B cell (primary cell): ENCODE measurements at regions not wholly inside any gene's neighbourhood (a gene's known extent, or its start where the extent isn't known, plus 50 kb on each side); places are given as distances from the start of the nearest gene placed in this dataset.

Experiments
- ATAC-seq: fragments of 200-7000 bp; cut with Tn5 transposase; one replicate; pipeline ENCODE4 v1.10.0; 2021; ENCODE audit warnings: low read depth, mild to moderate bottlenecking, moderate number of reproducible peaks, moderate library complexity
- CTCF ChIA-PET: fragments of 350-600 bp; sonication (Branson Sonifier 250); formaldehyde crosslinking; loops from one replicate; lab custom pipeline; 2021; ENCODE audit warnings: antibody characterized with exemption, inconsistent platforms; lab: Charles Lee
- POLR2A ChIA-PET: fragments of 350-600 bp; sonication (Branson Sonifier 250); formaldehyde crosslinking; loops from one replicate; lab custom pipeline; 2021; ENCODE audit warnings: antibody characterized with exemption; lab: Charles Lee
- DNase-seq: peaks from one replicate; pipeline ENCODE4 v3.0.0; 2013
- H2AFZ ChIP-seq: 2 replicates; pipeline ENCODE4 v1.6.1; 2012; ENCODE audit warnings: mild to moderate bottlenecking, low read depth, low read length; ENCODE audit not compliant: insufficient read depth, poor library complexity, severe bottlenecking
- H3K27ac ChIP-seq, 2 donors: 1 replicate in 1 of 2; 2 replicates in 1 of 2; pipeline ENCODE4 v1.5.1; 2012 to 2013; ENCODE audit warnings: low read length in 2 of 2, mild to moderate bottlenecking in 2 of 2, moderate library complexity in 1 of 2
- H3K27me3 ChIP-seq, 4 experiments: fragments of 200-600 bp in 1 of 4; sonication (generic) in 1 of 4; replicated peaks in 1 of 4; 1 replicate in 2 of 4; 2 replicates in 2 of 4; pipeline versions ENCODE4 v1.6.1 to v1.7.0; 2013 to 2016; ENCODE audit warnings: low read length in 3 of 4, mild to moderate bottlenecking in 2 of 4, mixed read lengths in 1 of 4, moderate library complexity in 1 of 4; ENCODE audit not compliant: insufficient read depth in 4 of 4, control insufficient read depth in 3 of 4; ENCODE audit errors: control extremely low read depth in 1 of 4
- H3K36me3 ChIP-seq, 2 experiments: replicated peaks in 1 of 2; 1 replicate in 1 of 2; 2 replicates in 1 of 2; pipeline versions ENCODE4 v1.6.1 to v1.7.1; 2013; ENCODE audit warnings: low read length in 1 of 2; ENCODE audit not compliant: insufficient read depth in 2 of 2, control insufficient read depth in 1 of 2; ENCODE audit errors: control extremely low read depth in 1 of 2, extremely low read depth in 1 of 2
- H3K4me1 ChIP-seq, 2 donors: fragments of 200-600 bp in 1 of 2; sonication (generic) in 1 of 2; 1 replicate in 1 of 2; 2 replicates in 1 of 2; pipeline versions ENCODE4 v1.5.1 to v1.6.1; 2013 to 2017; ENCODE audit warnings: low read length in 2 of 2; ENCODE audit not compliant: control insufficient read depth in 2 of 2, insufficient read depth in 2 of 2
- H3K4me2 ChIP-seq: replicated peaks from 2 replicates; pipeline ENCODE3; 2012; ENCODE audit warnings: mild to moderate bottlenecking, low read depth, low read length; ENCODE audit not compliant: poor library complexity, severe bottlenecking
- H3K4me3 ChIP-seq, 5 experiments: fragments of 200-600 bp in 1 of 5; sonication (generic) in 1 of 5; 1 replicate in 3 of 5; 2 replicates in 2 of 5; pipeline versions ENCODE4 v1.5.1 to v1.7.0; 2011 to 2016; ENCODE audit warnings: low read length in 4 of 5, mild to moderate bottlenecking in 4 of 5, low read depth in 2 of 5, control low read depth in 1 of 5, moderate library complexity in 1 of 5; ENCODE audit not compliant: insufficient read depth in 1 of 5; ENCODE audit errors: control extremely low read depth in 1 of 5, extremely low read depth in 1 of 5
- H3K79me2 ChIP-seq: fragments of 200-600 bp; sonication (generic); one replicate; pipeline ENCODE4 v1.6.0; 2016; ENCODE audit warnings: low read length; ENCODE audit not compliant: control insufficient read depth, insufficient read depth
- H3K9ac ChIP-seq: fragments of 200-600 bp; sonication (generic); 2 replicates; pipeline ENCODE4 v1.6.1; 2017; ENCODE audit warnings: mild to moderate bottlenecking, low read length, moderate library complexity
- H3K9me3 ChIP-seq, 3 donors: one replicate each; pipeline versions ENCODE4 v1.6.1 to v1.7.1; 2013; ENCODE audit warnings: low read length in 2 of 3; ENCODE audit not compliant: control insufficient read depth in 2 of 3, insufficient read depth in 1 of 3; ENCODE audit errors: control extremely low read depth in 1 of 3
- H4K20me1 ChIP-seq: 2 replicates; pipeline ENCODE4 v1.6.0; 2012; ENCODE audit warnings: mild to moderate bottlenecking, low read length; ENCODE audit not compliant: insufficient read depth, control insufficient read depth, poor library complexity, severe bottlenecking
- H3K27ac Mint-ChIP-seq: one replicate; pipeline ENCODE4 v1.8.0; 2021; ENCODE audit warnings: mixed read lengths
- H3K27me3 Mint-ChIP-seq: one replicate; pipeline ENCODE4 v1.8.0; 2021; ENCODE audit warnings: mixed read lengths
- H3K4me1 Mint-ChIP-seq: one replicate; pipeline ENCODE4 v1.8.0; 2021; ENCODE audit warnings: mixed read lengths
- H3K4me3 Mint-ChIP-seq: one replicate; pipeline ENCODE4 v1.8.0; 2021; ENCODE audit warnings: mixed read lengths
- H3K9me3 Mint-ChIP-seq: one replicate; pipeline ENCODE4 v1.8.0; 2022; ENCODE audit warnings: mixed read lengths; ENCODE audit not compliant: insufficient read depth
- EZH2 ChIP-seq: IDR thresholded peaks from 2 replicates; pipeline ENCODE4 v1.6.1; 2012; ENCODE audit warnings: borderline replicate concordance, low read depth, mild to moderate bottlenecking, moderate library complexity, low read length; ENCODE audit not compliant: insufficient read depth, poor library complexity, severe bottlenecking
- WGBS: methylation state at CpG from one replicate; pipeline ENCODE4 v1.1.5; 2013; ENCODE audit warnings: missing lambda C conversion rate; ENCODE audit not compliant: insufficient coverage; 5-methylcytosine and 5-hydroxymethylcytosine counted together
- intact Hi-C: fragments of 100-400 bp; cut with micrococcal nuclease; formaldehyde crosslinking; loops from one replicate; pipeline ENCODE4 v1.10.0; 2022
- TF ChIP-seq, protein P1 (sequence below): fragments of 200-600 bp; IDR thresholded peaks from one replicate; pipeline ENCODE4 v1.8.0; 2022; ENCODE audit warnings: antibody characterized with exemption, mild to moderate bottlenecking

DNA sequence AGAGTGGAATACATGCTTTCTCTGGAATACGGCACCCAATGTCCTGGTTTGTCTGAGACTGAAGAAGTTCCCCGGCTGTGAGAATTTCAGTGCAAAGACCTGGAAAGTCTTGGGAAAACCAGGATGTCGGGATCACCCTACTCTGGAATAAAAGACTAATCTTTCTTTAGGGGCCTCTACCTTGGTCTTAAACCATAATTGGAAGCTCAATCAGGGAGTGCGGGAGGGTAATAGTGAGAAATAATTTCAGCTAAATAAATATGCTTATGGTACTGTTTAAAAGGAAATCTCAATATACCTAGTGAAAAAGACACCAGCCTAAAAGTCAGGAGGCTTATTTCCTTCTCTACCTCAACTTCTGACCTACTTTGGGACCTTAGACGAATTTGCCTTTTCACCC, 236.1 kb upstream of the GLI3 start:
- intact Hi-C loops: no loop called here
- POLR2A ChIA-PET: no interaction called here

DNA sequence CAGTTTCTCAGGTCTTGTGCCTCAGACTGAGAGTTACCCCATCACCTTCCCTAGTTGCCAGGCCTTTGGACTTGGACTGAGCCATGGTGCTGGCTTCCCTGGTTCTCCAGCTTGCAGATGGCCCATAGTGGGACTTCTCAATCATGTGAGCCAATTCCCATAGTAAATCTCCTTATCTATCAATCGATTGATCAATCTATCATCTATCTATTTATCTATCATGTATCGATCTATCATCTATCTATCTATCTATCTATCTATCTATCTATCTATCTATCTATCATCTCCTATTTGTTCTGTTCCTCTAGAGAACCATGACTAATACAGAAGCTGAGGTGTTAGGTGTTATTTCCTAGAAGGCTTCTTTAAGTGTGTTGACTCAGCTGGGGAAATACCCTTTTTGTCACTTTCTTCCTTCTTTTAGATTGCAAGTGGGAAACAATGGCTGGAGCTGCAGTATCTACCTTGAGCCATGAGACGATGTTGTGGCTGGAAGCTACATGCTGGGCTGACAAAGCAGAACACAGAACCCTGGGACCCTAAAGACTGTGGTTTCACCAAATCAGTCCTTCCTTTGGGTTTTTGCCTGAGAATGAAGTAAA, 234.7 kb upstream of the GLI3 start:
- TF ChIP-seq, protein P1, sequence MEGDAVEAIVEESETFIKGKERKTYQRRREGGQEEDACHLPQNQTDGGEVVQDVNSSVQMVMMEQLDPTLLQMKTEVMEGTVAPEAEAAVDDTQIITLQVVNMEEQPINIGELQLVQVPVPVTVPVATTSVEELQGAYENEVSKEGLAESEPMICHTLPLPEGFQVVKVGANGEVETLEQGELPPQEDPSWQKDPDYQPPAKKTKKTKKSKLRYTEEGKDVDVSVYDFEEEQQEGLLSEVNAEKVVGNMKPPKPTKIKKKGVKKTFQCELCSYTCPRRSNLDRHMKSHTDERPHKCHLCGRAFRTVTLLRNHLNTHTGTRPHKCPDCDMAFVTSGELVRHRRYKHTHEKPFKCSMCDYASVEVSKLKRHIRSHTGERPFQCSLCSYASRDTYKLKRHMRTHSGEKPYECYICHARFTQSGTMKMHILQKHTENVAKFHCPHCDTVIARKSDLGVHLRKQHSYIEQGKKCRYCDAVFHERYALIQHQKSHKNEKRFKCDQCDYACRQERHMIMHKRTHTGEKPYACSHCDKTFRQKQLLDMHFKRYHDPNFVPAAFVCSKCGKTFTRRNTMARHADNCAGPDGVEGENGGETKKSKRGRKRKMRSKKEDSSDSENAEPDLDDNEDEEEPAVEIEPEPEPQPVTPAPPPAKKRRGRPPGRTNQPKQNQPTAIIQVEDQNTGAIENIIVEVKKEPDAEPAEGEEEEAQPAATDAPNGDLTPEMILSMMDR: no peak
- no peak for TF ChIP-seq EZH2
- Histone ChIP-seq H4K20me1 (no peaks in the 10 kb centered on the region), H3K4me2 (no peak overlapping the region), H3K9me3 (no peaks in the 10 kb centered on the region), H3K4me3 (no peak overlapping the region), H2AFZ (no peak overlapping the region), H3K36me3 (no peaks in the 10 kb centered on the region), H3K27ac (no peak overlapping the region), H3K9ac (no peak overlapping the region), H3K79me2 (no peaks in the 10 kb centered on the region), H3K4me1 (no peaks in the 10 kb centered on the region), H3K27me3 (no peaks in the 10 kb centered on the region)
- intact Hi-C loops: no loop called here
- POLR2A ChIA-PET: no interaction called here
- WGBS: 88% methylated on average over 2 of the region's 3 CpGs
- CTCF ChIA-PET: no interaction called here
- no peaks in the 10 kb centered on the region for H3K9me3 Mint-ChIP-seq
- DNase-seq (no peak), ATAC-seq (no peak)
- no peaks in the 10 kb centered on the region for H3K4me1 Mint-ChIP-seq
- no peaks in the 10 kb centered on the region for H3K27me3 Mint-ChIP-seq
- no peak overlapping the region for H3K27ac Mint-ChIP-seq
- no peak overlapping the region for H3K4me3 Mint-ChIP-seq

More for the DNA sequence above, 236.1 kb upstream of the GLI3 start:
- Mint-ChIP-seq H3K4me1 (no peaks in the 10 kb centered on the region), H3K4me3 (no peak overlapping the region), H3K27me3 (no peaks in the 10 kb centered on the region), H3K9me3 (no peaks in the 10 kb centered on the region), H3K27ac (no peak overlapping the region)
- ATAC-seq (no peak), DNase-seq (no peak)
- H3K9me3 ChIP-seq: peaks cover 0 to 4% (median 0%) of the 10 kb centered on the region in 3 donors
- H2AFZ ChIP-seq: no peak overlapping the region
- WGBS: 94% methylated on average over 2 of the region's 5 CpGs
- H3K27me3 ChIP-seq: no peaks in the 10 kb centered on the region
- H3K4me1 ChIP-seq: no peaks in the 10 kb centered on the region
- H3K36me3 ChIP-seq: no peaks in the 10 kb centered on the region
- TF ChIP-seq EZH2: no peak
- TF ChIP-seq, protein P1: no peak
- no peak overlapping the region for H3K4me3 ChIP-seq
- no peak overlapping the region for H3K9ac ChIP-seq
- no peak overlapping the region for H3K4me2 ChIP-seq
- H4K20me1 ChIP-seq: no peaks in the 10 kb centered on the region
- no peaks in the 10 kb centered on the region for H3K79me2 ChIP-seq
- H3K27ac ChIP-seq: no peak overlapping the region
- CTCF ChIA-PET: no interaction called here
